Endothelial cell of hepatic sinusoid (primary cell): ENCODE measurements at regions not wholly inside any gene's neighbourhood (a gene's known extent, or its start where the extent isn't known, plus 50 kb on each side); places are given as distances from the start of the nearest gene placed in this dataset.

Experiments
- in situ Hi-C: cut with HindIII; loops from 2 replicates; pipeline ENCODE4 v1.10.0; 2017; ENCODE audit warnings: low sequenced_read_pairs

DNA sequence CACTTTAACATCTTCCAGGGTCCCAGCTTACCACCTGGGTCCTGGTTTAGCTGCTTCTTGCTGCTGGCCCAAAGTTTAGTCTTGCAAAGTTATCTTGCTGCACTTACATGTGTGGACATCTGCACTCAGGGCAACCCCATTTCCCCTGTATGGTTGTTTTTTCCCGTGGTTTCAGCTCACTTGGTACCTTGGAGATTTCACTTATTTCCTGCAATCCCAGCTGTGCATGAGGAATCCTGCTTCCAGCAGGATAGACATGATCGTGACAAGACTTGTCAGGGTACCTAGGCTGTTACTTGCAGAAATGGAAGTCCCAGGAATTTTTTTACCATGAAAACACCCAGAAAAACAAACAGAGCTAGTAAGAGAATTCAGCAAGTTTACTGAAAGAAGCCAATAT, 95.9 kb upstream of the LEP start:
- in situ Hi-C loops: no loop called here

GRCh38 chr7:128146052-128146451, 95.0 kb upstream of the LEP start:
- in situ Hi-C loops: no loop called here

GRCh38 chr7:128148676-128149075, 92.4 kb upstream of the LEP start:
- in situ Hi-C loops: no loop called here

DNA sequence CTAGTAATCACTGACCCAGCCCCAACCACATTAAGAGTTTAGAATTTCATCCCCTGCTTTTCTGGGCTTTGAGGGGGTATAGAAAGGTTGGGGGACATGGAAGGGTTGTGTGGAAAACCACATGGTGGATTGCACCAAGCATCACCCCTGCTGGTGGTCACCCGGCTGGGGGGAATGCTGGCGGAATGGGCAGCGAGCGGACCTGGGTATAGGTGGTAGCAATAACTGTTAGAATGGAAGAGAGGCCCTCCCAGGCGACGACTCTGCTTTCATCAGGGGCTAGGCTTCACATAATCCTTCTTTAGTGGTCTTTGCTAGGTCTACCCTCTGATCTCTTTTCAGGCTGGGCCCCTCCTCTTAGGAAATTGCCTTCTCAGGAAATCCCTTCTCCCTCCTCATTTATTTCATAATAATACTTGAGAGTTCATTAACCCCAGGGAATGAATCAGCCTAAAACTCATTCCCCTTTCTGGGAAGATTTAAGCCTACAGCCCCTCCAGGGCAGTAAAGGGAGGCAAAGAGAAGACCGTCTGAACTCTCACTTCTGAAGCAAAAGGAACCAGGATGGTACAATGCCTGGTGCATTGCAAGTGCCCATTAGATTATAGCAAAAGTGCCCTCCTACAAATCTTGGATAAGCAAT, 90.7 kb upstream of the LEP start:
- in situ Hi-C loops: no loop called here

GRCh38 chr7:128151635-128152034, 89.4 kb upstream of the LEP start:
- in situ Hi-C loops: no loop called here

- in situ Hi-C loops: no loop called here
Measured at GRCh38 chr7:128152721-128153120, 88.4 kb upstream of the LEP start.

DNA sequence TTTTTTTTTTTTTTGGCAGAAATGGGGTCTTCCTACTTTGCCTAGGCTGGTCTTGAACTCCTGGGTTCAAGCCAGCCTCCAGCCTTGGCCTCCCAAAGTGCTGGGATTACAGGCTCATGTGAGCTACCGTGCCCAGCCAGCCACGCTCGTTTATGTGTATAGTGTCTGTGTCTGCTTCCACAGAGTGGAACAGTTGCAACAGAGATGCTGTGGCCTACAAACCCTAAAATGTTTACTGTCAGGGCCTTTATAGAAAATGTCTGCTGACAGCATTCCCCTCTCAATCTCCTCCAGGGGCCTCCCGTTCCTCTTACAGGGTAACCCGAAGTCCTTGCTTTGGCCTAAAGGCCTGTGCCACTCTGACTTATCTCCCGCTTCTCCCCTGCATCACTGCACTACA, 87.6 kb upstream of the LEP start:
- in situ Hi-C loops: no loop called here

- in situ Hi-C loops: no loop called here
Measured at GRCh38 chr7:128154504-128154903, 86.6 kb upstream of the LEP start.

- in situ Hi-C loops: no loop called here
Measured at GRCh38 chr7:128155100-128155740, 85.9 kb upstream of the LEP start.

GRCh38 chr7:128157906-128158305, 83.2 kb upstream of the LEP start:
- in situ Hi-C loops: no loop called here

- in situ Hi-C loops: no loop called here
Measured at GRCh38 chr7:128158370-128158769, 82.7 kb upstream of the LEP start.

DNA sequence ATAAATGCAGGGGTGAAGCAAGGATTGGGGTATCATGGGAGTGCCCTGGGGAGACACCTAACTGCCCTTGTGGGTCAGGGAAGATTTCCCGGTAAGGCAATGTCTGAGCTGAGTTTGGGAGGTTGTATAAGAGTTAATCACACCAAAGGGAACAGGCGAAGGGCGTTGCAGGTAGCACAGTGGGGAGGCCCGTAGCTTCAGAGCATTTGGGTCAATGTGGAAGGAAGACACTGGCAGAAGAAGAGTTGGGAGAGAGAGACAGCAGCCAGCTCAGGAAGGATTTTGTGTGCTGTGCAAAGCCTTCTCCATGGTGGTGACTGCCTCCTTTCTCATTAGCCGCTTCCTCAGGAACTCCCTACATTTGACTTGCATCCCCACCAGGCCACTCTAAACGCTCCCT, 80.8 kb upstream of the LEP start:
- in situ Hi-C loops: no loop called here

GRCh38 chr7:128161466-128162125, 79.5 kb upstream of the LEP start:
- in situ Hi-C loops: no loop called here

GRCh38 chr7:128162666-128163065, 78.4 kb upstream of the LEP start:
- in situ Hi-C loops: no loop called here

GRCh38 chr7:128163473-128163872, 77.6 kb upstream of the LEP start:
- in situ Hi-C loops: no loop called here

DNA sequence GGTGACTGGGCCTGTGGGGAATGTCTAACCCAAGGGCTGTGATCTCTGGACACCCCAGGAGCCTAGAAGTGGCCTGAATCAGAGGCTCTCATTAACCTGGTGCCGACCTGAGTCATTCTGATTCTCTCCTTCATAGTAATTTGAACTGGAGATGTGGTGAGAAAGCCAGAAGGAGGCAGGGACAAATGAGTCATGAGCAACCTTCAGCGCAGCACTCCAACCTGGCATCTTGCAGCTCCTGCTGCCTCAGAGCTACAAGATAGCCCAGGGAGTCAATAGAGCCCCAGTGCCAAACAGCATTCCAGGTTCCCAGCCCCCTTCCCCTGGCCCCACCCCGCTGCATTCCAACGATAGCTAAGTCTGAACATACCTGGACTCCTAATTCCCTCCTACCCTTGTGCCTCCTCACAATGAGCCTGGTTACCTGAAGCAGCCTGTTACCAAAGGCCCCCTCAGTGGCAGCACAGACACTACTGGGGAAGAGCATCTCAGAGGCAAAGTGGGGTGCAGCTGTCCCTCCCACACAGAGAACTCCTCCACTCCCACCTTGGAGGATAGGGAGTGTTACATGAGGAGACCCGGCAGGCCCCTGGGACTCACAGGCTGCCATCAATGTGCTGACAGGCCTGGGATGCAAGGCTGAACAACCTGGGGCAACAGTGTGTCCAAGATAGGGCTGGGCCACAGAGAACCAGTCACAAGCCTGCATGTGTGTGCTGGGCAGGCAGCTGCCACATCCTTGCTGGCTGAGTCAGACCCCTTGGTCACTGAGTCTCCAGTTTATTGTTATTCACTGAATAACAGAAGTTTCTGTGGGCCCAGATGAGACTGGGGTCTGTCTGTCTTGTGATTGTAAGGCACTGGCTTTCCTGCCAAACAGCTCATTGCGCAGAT, 76.8 kb upstream of the LEP start:
- in situ Hi-C loops: no loop called here

DNA sequence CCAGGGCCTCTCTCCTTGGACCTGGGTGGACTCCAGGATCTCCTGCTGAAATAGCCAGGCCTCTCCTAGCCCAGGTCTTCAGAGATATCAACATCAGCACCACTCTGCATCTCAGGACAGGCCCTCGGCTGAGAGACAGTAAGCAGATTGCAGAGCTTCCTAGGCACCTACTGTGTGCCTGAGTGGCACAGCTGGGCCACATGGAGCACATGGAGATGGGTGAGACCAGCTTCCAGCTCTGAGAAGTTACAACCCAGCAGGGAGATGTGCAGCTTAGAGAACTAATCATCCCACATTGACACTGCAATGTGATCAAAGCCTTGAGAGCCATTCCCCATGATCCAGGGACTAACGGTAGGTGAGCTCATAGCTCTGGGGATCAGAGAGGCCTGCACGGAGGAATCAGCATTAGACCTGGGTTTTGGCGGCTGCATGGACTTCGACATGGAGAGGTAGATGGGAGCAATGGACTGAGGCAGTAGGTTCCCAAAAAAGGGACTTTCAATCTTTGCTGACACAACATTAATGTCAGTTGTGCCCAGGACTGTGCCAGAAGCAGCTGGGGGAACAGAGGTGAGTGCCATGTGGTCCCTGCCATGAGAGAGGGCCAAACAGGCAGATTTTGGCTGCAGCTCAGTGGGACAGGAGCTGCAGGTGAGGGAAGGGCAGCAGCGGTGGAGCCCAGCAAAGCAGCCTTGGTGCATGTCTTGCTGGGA, 76.0 kb upstream of the LEP start:
- in situ Hi-C loops: no loop called here

GRCh38 chr7:128165927-128166420, 75.1 kb upstream of the LEP start:
- in situ Hi-C loops: no loop called here

GRCh38 chr7:128166603-128167041, 74.5 kb upstream of the LEP start:
- in situ Hi-C loops: no loop called here

DNA sequence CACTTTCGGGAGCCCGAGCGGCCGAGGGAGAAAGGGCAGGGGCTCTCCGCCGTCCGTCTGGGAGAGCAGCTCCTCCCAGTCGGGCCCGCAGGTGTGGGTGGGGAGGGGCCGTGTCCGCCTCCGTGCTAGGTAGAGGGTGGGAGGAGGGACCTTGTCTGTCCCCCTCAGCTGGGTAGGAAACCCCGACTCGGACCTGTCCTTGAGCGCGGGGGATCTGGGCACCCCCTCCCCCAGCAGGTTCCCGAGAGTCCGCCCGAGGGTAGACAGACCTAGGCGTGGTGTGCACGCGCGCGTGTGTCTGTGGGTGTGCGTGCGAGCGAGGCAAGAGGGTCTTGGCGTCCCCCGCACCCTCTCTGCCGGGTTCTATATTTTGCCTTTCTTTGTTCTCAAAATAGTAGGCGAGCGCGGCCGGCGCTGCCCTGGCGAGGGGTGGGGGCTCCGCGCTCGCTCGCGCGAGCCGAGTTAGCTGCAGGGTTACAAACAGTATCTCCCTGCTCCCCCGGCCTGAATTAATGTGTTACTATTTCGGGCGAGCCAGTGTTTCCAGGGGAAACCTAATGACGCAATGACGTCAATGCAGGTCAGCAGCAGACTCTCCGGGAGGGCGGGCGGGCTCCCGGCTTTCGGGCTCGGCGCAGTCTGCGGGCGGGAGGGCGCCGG, 73.9 kb upstream of the LEP start:
- in situ Hi-C loops: no loop called here
